ENCODE measurements at regions not wholly inside any gene's neighbourhood (a gene's known extent, or its start where the extent isn't known, plus 50 kb on each side); places are given as distances from the start of the nearest gene placed in this dataset.

DNA sequence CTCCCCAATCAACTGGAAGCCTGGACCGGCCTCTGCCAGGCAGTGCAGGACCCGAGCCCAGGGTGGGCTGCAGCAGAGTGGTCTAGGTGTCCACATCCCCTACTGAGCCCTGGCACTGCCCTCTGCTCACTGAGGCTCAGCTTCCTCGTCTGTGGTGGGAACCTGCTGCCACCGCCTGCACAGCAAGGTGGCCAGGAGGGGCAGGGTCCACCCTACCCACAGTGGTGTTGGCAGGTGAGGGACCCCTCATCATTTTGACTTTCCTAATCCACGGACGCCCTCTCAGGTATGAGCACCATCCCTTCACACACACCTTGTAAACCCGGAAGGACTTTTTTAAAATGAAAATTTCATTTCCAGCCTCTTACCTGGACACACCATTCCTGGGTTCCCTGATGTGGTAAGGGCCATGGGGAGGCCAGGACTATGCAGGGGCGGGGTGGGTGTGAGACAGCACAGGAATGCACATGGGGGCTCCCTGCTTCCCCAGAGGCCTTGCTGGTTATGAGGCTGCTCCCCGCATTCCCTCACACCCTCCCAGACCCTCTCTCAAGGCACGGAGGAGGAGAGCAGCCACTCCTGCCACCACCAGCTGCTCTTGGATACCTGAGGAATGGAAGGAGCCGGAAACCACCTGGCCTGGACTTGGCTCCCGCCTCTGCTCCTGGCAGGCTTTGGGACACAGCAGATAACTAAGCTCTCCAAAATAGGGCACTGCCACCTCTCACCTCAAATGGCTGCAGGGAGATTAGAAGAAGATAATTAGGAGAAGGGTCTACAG is 185.9 kb upstream of the TPM1 start:
- TF ChIP-seq, protein P1, sequence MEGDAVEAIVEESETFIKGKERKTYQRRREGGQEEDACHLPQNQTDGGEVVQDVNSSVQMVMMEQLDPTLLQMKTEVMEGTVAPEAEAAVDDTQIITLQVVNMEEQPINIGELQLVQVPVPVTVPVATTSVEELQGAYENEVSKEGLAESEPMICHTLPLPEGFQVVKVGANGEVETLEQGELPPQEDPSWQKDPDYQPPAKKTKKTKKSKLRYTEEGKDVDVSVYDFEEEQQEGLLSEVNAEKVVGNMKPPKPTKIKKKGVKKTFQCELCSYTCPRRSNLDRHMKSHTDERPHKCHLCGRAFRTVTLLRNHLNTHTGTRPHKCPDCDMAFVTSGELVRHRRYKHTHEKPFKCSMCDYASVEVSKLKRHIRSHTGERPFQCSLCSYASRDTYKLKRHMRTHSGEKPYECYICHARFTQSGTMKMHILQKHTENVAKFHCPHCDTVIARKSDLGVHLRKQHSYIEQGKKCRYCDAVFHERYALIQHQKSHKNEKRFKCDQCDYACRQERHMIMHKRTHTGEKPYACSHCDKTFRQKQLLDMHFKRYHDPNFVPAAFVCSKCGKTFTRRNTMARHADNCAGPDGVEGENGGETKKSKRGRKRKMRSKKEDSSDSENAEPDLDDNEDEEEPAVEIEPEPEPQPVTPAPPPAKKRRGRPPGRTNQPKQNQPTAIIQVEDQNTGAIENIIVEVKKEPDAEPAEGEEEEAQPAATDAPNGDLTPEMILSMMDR (IDR thresholded peaks at IDR 0.05): no peak
- H3K4me1 Mint-ChIP-seq: peaks cover 8% of the 10 kb centered on the region

DNA sequence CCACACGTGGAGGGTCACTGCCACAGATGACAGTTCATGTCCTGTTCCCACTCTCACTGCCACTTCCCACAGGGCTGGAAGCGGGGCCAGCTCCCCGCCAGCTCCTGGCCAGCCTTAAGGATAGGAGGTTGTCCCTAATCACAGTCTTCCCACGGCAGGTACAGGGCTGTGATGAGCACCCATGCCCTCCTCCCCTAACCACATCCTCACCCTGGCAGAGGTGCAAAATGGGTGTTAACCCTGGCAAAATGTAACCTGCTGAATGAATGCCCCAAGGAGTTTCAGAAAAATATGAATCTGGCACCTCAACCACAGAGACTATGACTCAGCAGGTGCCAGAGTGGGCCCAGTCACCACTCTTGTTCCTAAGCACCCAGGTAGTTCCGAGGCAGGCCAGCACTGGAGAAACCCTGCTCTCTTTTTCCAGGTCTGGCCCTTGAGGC is 185.1 kb upstream of the TPM1 start:
- H3K9me3 Mint-ChIP-seq: peaks cover 27% of the 10 kb centered on the region
- H3K27ac Mint-ChIP-seq: no peak overlapping the region
- no peak for DNase-seq
- H3K27me3 Mint-ChIP-seq (ENCODE audit: low read depth, poor library complexity): peaks cover 13% of the 10 kb centered on the region
- no peak overlapping the region for H3K4me3 Mint-ChIP-seq
- peaks cover 8% of the 10 kb centered on the region for H3K4me1 Mint-ChIP-seq
- TF ChIP-seq, protein P1 (IDR thresholded peaks at IDR 0.05): no peak
- H3K36me3 Mint-ChIP-seq (ENCODE audit: low read depth): no peaks in the 10 kb centered on the region

More for the DNA sequence above, 185.9 kb upstream of the TPM1 start:
- Mint-ChIP-seq H3K4me3 (no peak overlapping the region), H3K27me3 (ENCODE audit: low read depth, poor library complexity) (peaks cover 10% of the 10 kb centered on the region), H3K9me3 (peaks cover 20% of the 10 kb centered on the region), H3K27ac (no peak overlapping the region), H3K36me3 (ENCODE audit: low read depth) (no peaks in the 10 kb centered on the region)
- DNase-seq: no peak

DNA sequence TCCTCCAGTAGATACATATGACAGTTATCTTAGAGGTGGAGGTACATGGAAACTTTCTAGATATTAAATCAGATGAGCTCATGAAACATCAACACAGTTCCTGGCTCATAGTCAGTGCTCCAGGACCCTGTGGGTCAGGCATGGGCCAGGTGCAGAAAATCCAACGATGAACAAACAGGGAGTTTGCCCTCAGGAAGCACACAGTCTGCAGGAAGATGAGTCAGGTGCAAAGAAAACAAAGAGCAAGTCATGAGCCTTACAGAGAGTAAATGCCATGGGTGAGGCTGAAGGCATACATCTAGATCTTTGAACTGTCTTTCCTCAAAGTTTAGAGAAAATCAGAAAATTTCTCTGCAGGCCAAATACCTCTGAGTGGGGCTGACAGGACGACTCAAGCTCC is 184.2 kb upstream of the TPM1 start:
- DNase-seq: no peak
- Mint-ChIP-seq H3K27ac (no peak overlapping the region), H3K4me1 (peaks cover 7% of the 10 kb centered on the region), H3K9me3 (peaks cover 36% of the 10 kb centered on the region), H3K4me3 (no peak overlapping the region), H3K36me3 (ENCODE audit: low read depth) (no peaks in the 10 kb centered on the region), H3K27me3 (ENCODE audit: low read depth, poor library complexity) (peaks cover 13% of the 10 kb centered on the region)
- TF ChIP-seq, protein P1 (IDR thresholded peaks at IDR 0.05): no peak

DNA sequence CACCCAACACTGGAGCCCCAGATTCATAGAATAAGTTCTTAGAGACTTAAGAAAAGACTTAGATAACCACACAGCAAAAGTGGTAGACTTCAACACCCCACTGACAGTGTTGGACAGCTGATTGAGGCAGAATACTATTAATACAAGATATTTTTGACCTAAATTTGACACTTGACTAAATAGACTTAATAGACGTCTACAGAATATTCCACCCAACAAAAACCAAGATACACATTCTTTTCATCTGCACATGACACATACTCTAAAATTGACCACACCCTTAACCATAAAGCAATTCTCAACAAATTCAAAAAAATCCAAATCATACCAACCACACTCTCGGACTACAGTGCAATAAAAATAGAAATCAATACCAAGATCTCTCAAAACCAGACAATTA is 179.8 kb upstream of the TPM1 start:
- H3K27me3 Mint-ChIP-seq (ENCODE audit: low read depth, poor library complexity): peaks cover 3% of the 10 kb centered on the region
- no peak overlapping the region for H3K4me3 Mint-ChIP-seq
- no peaks in the 10 kb centered on the region for H3K36me3 Mint-ChIP-seq (ENCODE audit: low read depth)
- TF ChIP-seq, protein P1 (IDR thresholded peaks at IDR 0.05): no peak
- no peak overlapping the region for H3K27ac Mint-ChIP-seq
- no peak for DNase-seq
- H3K9me3 Mint-ChIP-seq: peaks cover 36% of the 10 kb centered on the region
- no peaks in the 10 kb centered on the region for H3K4me1 Mint-ChIP-seq

DNA sequence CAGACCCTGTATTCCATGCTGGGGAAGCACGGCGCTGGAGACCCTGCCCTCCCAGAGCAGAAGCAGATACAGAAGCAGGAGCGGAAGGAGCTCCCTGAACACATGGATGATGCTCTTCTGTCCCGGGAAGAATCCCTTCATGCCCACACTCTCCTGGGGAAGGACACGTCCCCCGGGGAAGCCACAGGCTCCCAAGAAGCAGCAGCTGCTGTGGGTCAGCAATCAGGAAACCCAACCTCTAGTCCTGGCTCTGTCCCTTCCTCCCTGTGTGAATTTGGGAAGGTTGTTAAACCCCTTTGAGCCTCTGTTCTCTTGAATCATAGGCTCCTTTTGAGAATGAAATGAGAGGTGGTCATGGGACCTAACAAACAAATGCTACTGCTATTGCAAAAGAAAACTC is 176.2 kb upstream of the TPM1 start:
- Mint-ChIP-seq H3K4me3 (no peak overlapping the region), H3K9me3 (peaks cover 32% of the 10 kb centered on the region), H3K4me1 (no peaks in the 10 kb centered on the region), H3K27me3 (ENCODE audit: low read depth, poor library complexity) (peaks cover 6% of the 10 kb centered on the region), H3K27ac (no peak overlapping the region), H3K36me3 (ENCODE audit: low read depth) (no peaks in the 10 kb centered on the region)
- no peak for DNase-seq
- TF ChIP-seq, protein P1 (IDR thresholded peaks at IDR 0.05): no peak

DNA sequence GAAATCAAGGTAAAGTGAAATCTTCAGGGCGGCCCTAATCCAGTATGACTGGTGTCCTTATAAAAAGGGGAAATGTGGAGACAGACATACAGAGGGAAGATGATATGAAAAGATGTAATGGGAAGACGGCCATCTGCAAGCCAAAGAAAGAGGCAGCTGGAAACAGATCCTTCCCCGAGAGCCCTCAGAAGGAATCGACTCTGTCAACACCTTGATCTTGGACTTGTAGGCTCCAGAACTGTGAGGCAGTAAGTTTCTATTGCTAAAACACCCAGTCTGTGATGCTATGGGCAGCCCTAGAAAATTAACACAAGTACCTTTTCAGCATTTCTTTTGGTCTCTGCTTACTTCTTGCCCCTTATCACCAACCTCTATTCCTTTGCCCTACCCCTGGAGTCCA is 174.7 kb upstream of the TPM1 start:
- Mint-ChIP-seq H3K36me3 (ENCODE audit: low read depth) (no peaks in the 10 kb centered on the region), H3K4me1 (no peaks in the 10 kb centered on the region), H3K9me3 (peaks cover 18% of the 10 kb centered on the region), H3K27ac (no peak overlapping the region), H3K27me3 (ENCODE audit: low read depth, poor library complexity) (peaks cover 7% of the 10 kb centered on the region), H3K4me3 (no peak overlapping the region)
- TF ChIP-seq, protein P1 (IDR thresholded peaks at IDR 0.05): no peak
- no peak for DNase-seq
